ENCODE measurements at regions not wholly inside any gene's neighbourhood (a gene's known extent, or its start where the extent isn't known, plus 50 kb on each side); places are given as distances from the start of the nearest gene placed in this dataset.
"Not testable (repeated sequence)": the region's sequence is repeated elsewhere in the genome, so short reads cannot be mapped to it uniquely, and the experiment has no call there.

DNA sequence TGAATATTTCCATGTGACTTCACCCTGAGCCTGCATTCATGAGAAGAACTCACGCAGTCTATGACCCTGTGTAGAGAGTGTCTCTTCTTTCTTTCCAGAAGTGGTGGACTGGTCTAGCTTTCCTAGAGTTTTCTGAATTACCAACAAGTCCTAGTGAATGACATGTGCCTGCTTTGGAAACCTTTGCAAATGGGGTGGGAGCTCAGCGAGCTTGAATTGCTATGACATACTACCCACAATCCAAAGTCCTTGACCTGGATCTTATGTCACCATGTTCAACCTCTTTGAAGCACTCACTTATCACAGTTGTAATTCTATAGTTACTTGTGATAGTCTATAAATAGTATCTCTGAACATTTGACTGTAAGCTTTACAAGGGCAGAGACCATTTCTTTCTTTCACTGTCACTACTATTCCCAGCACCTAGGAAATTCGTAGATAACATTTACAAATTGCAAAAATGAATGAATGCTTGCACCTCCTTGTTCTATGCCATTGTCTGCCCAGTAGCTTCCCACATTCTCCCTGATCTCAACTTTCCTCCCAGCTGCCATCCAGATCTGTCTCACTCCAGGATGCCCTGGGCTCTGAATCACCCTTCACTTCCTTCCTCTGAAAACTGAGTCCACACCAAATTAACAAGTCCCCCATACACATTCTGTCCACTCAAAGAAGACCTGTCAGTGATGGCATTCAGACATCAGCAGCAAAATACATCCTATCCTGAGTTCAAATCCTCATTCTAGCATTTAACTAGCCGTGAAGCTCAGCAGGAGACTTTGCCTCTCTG, 201.9 kb upstream of the SESN3 start:
- DNase-seq, result no peak

DNA sequence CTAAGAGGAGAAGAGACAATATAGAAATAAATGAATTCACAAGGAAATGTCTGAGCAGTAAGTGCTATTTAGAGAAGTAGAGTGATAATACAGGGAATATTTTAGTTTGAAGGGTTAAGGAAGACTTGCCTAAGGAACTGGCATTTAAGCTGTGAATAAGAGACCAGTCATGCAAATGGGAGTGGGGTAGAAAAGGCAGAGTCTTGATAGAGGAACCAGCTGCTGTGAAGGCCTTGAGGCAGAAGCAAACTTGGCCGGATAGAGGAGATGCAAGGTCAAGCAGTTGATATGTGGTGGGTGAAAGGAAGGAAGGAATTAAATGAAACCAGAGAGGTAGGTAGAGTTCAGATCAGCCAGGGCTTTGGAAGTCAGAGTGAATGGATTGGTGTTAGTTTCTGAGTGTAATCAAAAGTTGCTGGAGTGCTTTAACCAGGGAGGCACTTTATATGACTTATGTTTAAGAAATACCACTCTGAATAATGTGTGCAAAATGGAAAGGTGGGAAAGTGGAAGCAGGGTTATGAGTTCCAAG, 198.4 kb upstream of the SESN3 start:
- DNase-seq, result no peak

DNA sequence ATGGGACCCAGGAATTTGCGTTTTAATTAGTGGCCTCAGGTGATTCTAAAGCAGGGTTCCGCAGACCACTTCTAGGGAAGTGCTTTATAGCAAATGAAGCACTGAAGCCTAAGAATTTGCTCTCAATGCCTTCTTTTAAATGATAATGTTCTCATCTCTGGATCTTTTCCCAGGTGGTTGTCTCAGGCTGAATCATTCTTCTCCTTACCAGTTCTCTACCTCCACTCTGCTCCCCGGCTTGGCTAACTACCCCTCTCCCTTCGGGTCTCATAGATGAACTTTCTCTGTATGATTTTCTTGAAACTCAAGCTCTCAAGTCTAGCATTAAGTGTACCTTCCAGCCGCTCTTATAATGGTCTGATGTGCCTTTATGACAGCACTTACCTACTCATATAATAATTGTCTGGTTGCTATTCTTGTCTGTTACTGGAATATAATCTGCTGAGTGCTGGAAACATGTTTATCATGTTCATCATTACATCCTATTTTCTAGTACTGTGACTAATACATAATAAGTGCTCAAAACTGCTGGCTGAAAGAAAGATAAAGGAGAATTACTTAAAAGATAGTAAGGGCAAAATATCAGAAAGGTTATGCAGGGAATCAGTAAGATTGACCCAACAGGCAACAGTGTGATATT, 195.9 kb upstream of the SESN3 start:
- DNase-seq, result no peak

DNA sequence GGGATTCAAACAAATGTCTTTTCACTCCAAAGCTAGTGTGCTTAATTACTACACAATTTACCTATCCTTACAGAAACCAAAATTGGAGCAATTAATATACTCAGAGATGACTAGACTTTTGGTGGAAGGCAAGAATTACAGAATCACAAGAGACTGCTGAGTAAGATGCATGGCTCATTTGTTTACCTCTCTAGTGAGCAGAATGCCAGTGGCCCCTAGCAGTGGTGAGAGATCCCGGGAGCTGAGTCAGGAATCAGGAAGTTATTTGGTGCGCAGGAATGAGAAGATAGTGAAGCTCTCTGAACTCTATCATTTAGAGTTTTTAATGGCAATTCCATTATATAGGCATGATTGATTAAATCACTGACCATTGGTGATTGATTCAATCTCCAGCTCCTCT, 188.9 kb upstream of the SESN3 start:
- no peak for DNase-seq

DNA sequence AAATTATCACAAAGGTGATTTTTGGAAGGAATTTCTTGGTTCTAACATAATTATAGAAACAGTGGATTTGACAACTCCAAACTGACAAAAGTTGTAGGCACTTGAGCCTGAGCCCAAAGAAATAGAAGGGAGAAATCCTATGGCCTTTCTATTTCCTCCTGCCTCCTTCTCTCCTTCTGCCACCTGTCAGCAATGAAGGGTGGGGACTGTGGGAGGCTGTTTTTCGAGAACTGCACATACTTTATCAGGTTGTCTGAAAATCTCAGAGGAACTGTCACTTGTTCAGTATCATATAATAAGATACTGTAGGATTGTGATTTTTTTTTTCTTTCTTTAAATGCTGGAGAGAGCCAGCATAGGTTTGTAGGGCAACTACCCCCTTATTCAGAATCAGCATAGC, 187.9 kb upstream of the SESN3 start:
- no peak for DNase-seq

DNA sequence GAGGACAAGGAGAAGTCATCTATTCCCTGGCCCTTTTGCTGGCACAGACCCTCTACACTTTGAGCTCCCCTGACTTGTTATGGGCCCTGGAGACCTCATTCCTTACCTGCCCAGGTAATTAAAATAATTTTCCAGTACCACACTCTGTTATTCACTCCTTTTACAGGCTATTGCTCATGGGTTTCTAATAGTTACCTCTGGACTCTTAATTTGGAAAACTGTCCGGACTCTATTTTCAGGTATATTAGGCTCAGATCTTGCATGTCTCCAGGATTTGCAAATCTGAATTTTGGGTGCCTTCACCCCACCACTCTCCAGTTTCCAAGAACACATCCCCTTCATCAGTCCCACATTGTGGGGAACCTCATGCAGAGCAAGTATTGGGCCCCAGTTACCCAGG, 186.8 kb upstream of the SESN3 start:
- DNase-seq, result no peak

DNA sequence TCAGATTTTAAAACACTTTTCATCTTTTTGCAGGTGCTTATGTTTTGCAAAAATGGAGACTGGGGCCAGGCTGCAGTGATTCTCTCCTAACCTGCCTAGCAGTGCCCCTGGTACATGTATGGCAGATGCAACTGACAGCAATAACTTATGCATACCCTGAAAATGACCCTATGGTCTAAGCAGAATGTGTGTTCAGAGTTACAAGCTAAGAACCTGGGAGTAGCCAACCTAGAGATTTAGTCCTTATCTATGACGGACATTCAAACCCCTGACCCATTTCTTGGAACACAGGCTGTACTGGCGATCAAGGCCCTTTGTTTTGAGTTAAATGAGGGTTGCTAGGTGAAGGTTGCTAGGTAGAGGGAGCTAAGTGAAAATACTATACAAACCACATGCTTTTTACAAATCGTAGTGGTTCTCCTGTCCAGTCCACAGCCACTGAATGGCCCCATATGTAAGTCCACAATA, 184.9 kb upstream of the SESN3 start:
- no peak for DNase-seq

DNA sequence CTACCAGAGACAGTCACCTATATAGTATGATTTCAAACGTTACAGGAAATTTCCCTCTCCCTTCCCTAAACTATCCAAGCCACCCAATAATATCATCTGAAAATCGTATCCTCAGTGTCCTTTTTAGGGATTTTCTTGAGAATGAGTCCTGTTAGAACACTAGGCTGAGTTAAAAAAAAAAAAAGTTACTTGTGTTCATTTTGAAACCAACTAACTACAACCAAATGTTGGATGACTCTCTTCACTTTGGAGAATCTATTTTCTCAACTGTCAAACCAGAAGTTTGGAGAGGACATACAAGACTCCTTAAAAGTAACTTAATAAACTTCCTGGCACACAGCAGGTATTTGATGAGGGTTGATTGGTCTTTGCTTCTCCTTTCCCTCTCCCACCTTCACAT, 183.2 kb upstream of the SESN3 start:
- no peak for DNase-seq

DNA sequence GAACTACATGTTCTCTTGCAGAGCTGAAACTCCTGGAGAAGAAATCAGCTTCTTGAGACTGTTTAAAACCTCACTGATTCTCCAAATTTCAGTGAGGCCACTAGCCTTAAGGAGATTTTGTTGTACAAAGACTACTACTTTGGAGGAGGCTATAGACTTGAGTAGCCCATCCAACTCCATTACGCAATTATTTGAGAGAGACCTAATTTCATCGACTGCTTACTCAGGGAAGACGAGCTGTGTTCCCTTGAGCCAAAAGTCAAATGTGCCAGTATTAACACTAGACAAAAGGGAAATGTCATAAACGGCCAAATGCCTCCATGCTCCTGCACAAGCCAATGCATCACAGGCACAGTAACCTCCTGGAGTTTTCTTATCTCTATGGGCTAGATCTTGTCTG, 182.8 kb upstream of the SESN3 start:
- DNase-seq, result no peak

DNA sequence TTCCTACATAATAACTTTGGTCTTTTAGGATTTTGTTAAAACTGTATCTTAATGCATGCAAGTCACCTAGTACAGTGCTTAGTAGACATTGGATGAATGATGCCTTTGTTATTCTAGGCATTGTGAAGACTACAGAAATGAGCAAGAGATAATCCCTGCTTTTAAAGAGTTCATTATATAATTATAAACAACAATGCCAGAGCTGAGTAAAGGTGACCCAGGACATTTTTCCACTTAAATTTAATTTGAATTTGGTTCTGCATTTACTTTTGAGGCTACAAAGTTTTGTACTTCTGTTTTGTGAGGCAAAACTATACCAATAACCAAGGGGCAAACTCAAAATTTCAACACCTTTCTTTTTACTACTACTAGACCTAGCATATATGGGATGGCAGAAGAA, 182.0 kb upstream of the SESN3 start:
- DNase-seq, result no peak

DNA sequence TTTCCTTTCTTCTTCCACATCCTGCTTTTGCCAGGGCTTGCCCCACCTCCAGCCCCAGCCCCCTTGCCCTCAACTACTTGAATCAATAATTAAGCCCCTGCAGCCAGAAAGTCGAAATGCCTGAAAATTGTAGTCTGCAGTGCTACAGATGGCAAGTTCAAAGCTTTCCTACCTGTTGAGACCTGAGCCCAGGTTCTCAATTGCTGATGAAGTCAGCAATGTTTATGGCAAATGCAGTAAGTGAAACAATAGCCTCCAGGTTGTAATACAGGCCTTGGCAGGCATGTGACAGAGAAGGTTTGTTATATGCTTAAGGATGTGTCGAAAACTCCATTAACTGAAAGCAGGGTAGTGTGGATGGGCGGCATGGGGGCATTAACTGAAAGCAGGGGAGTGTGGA, 181.1 kb upstream of the SESN3 start:
- DNase-seq, result no peak

DNA sequence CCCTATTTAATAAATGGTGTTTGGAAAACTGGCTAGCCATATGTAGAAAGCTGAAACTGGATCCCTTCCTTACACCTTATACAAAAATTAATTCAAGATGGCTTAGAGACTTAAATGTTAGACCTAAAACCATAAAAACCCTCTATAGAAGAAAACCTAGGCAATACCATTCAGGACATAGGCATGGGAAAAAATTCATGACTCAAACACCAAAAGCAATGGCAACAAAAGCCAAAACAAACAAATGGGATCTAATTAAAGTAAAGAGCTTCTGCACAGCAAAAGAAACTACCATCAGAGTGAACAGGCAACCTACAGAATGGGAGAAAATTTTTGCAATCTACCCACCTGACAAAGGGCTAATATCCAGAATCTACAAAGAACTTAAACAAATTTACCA, 179.7 kb upstream of the SESN3 start:
- DNase-seq, result not testable (repeated sequence)

DNA sequence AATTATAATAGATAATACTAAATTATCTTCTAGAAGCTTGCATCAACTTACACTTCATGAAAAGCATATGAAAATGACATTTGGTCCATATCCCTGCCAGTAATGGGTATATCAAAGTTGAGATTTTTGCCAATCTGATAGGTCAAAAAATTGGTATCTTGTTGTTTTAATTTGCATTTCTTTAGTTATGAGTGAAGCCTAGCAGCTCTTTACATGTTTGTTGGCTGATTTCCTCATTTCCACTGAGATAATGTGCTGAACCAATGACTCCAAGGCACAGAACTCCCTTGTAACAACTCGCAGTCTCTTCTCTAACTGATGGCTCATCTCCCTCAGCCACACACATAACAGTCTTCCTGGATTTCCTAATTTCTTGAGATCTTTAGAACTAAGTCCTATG, 175.3 kb upstream of the SESN3 start:
- no peak for DNase-seq

DNA sequence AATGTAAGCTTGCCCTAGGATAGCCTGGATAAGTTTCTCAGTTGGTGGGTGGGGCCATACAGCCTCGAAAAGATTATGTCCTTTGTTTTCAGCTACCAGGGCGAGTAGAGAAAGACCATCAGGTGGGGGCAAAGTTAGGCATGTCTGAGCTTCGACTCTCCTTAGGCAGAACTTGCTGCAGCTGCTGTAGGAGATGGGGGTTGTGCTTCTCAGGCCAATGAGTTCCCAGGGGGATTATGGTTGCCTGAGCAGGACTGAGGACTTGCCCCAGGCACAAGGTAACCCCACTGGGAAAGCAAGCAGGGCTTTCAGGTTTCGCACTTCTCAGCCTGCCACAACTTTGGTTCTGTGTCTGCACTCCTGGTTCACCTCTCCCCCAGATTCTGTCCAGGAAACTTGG, 173.4 kb upstream of the SESN3 start:
- DNase-seq, result no peak

DNA sequence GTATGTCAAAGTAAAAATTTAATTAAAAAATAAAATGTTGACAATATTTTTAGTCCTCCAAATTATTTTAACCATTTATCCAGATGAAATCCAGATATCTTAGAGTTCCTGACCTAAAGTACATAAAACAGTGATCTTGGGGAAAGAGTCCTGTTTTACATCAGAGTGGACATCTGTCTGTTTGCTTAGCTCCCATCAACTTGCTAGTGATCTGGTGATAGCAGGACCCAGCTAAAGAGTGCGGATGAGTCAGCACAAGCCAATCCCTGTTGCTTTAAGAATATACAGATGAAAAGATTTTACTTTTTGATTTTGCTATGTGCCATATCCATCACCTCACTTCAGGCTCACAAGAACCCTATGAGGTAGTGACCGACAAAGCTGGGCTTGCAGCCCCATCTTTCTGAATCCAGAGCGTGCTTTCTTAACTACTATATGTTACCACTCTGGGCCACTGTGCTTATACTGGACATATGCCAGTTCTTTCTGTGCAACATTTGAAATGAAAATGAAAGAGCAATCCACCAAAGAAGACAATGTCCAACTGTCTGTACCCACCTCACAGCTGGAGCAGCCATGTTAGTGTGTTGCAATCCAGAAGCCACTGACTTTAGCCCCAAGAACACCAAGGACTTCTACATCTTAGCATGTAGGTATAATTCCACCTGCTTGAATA, 167.6 kb upstream of the SESN3 start:
- no peak for DNase-seq

DNA sequence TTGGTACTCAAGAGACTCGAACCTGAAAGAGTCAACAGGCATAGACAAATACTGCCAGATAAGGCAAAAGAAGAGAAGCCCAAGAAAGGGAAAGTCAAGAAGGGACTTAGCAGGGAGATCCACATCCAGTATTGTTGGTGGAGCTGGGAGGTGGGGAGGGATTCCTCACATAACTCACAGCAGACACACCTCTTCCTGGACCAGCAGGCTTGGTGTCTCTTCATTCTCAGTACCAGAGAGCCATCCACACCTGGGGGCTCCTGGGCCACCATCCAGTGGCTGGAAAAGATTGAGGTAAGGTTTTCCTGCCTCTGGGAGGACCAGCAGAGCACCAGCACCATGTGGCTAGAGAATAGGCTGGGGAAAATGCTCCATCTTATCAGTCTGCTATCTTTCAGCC, 161.6 kb upstream of the SESN3 start:
- no peak for DNase-seq

DNA sequence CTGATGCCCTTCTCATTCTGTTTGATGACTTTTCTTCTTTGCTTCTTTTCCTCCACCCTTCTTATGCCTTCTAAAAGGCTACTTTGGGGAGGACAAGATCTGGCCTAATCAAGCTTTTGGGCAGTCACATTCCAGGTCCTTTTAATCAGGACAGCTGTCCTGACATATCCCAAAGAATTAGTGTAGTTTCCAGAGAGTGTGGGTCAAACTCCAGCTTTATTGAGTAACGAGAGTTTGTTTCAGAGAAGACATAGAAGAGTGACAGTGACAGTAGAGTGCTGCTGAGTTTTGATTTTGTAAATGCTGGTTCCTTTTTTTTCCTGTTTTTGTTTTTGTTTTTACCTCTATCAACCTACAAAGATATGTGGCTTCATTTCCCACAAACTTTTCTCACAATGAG, 158.4 kb upstream of the SESN3 start:
- DNase-seq, result no peak

DNA sequence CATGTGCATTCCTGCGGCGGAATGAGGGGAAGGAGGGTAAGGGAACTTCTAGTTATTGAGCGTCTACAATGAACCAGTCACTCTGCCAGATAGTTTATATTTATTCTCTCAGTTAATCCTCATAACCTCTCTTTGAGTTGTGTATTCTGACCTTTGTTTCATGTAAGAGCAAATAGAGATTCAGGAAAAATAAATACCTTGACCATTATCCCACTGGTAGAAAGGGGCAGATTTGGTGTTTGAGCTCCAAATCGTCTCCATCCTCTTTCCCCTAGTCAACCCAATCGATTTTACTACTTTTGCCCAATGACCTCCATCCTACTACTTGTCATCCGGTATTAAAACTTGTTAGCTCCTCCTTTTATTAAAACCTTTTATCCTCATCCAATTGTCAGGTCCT, 157.1 kb upstream of the SESN3 start:
- DNase-seq, result no peak

DNA sequence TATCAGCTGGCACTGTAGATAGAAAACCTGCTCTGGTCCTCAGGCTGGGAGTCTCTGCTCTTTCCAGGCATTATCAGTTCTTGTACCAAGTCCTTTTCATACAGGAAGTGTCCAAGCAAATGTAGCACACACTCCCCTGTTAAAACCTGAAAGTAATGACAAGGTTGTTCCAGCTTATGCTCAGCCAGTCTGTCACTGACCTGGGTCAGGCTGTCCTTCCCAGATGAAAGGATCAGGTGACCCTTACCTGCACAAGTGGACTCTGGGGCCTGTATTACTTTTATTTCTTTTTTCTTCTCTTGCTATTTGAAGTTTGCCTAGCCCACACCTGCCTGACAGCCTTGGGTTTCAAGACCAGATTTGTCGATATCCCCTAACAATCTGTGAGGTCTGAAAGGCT, 156.3 kb upstream of the SESN3 start:
- DNase-seq, result no peak

DNA sequence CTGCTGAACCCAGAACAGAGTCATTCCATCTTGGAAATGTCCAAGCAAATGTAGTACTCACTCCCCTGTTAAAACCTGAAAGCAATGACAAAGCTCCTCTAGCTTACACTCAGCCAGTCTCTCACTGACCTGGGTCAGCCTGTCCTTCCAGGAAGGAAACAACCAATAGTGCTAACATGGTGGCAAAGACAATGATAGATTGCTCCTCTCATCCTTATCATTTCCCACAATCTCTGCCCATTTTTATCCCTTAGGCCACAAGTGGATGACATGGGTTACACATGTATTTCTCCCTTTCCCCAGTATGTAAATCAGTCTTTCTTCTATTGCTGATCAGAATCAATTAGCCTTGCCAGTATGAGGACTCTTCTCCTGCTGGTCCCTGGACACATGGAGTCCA, 154.6 kb upstream of the SESN3 start:
- no peak for DNase-seq

DNA sequence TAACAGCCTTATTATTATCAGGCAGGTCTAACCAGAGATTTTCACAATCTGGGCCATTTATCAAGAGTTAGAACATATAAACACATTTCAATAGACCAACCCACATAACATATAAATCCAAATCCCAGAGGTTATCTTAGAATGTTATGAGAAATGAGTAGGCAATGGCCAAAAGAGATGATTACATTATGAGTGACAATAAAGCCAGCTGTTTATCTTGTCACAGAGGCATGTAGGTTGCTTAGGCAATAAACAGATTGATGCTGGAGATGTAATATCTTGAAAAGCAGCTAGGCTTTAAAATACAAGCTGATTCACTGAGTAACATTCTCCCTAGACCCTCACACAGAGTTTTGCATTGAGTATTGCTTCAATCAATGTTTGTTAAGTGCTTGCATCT, 148.5 kb upstream of the SESN3 start:
- DNase-seq, result no peak

DNA sequence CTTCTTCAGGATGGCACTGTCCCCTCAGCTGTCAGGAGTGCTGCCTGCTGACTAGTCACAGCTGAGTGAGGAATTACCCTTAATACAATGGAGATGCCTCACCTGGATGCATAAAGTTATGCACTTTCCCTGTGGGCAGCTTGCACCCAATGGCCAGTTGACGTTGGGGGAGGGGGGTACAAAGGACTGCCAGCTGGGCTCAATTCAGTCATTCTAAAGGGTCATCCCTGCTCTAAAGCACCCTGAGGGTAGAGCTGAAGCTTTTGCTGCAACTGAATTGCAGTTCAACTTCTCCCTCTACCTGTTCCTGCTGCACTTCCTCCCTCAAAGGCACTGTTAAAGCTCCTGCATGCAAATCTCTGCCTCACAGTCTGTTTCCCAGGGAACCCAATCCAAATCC, 147.8 kb upstream of the SESN3 start:
- DNase-seq, result no peak

DNA sequence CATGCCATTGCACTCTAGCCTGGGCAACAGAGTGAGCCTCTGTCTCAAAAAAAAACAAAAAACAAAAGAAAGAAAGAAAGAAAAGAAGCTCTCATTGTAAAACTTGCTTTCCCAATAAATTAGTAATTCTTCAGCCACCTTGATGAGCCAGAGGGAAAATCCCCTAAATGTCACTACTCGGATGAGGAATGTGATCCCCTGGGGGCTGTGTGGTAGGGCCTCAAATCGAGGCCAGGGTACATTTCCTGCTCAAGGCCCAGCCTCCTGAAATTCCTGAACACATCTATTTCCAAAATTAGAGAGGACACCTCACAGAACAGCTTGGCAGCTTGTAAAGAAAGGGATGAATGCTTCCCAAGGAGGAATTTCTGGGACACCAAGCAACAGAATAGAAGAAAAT, 147.1 kb upstream of the SESN3 start:
- DNase-seq, result no peak

DNA sequence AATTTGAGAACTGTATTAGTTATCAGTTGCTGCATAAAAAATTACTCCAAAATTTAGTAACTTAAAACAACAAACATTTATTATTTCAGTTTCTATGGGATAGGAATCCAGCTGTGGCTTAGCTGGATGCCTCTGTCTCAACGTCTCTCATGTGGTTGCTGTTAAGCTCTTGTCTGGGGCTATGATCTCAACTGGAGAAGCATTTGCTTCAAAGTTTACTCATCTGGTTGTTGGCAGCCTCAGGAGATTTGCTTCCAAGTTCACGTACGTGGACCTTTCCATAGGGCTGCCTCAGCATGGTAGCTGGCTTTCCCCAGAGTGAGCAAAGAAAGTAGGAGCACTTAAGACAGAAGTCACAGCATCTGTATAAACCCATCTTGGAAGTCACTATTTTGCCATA, 144.9 kb upstream of the SESN3 start:
- DNase-seq, result no peak
